NCI-H226 (cell line): ENCODE measurements at regions not wholly inside any gene's neighbourhood (a gene's known extent, or its start where the extent isn't known, plus 50 kb on each side); places are given as distances from the start of the nearest gene placed in this dataset.
A peak's percentile ranks its signal among the peaks of the same experiment; 100 is the strongest.

Experiments used
- DNase-seq: peaks from one replicate; pipeline ENCODE4 v3.0.0-alpha.2; 2015

DNA sequence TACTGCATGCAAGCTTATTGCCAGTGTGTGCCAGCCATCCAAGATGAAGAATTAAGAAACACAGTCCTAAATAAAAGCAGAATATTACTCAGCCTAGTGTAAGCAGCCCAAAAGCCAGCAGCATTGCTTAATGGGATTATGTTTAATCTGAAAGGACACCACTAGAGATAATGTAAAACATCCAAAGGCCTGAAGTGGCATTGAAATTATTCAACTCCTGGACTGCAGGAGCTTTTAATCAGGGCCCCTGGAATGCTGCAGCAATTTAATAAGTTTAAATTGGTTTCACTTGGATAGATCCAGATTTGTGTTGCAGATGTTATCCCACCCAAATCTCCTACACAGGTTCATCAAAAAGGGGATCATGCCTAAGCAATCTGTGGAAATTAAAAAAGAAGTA is 193.0 kb downstream of the C12orf50 start:
- DNase-seq = no peak

DNA sequence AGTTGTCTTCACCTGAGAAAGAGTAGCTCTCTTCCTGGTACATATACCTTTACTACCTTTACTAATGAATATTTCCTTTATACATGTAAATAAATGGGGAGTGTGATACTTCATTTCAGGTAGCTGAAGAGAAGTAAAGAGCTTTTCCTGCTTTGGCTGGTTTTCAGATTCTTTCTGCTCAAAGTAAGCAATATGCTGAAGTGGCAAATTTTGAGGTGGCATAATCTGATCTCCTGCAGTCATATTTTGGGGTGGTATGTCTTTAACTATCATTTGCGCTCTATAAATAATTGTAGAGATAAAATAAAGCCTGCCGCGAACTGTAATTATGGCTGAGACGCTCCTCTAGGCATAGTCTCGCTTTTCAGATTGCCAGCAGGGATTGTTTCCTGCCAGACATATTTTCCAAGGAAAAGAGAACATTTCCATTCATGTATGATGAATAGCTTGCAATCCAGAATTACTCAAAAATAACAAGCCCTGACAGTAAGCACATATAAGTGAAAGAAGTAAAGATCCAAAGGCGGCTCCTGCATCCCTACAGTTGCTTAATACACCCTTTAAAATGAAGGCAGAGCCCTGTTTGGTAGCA is 200.7 kb downstream of the C12orf50 start:
- no peak for DNase-seq

DNA sequence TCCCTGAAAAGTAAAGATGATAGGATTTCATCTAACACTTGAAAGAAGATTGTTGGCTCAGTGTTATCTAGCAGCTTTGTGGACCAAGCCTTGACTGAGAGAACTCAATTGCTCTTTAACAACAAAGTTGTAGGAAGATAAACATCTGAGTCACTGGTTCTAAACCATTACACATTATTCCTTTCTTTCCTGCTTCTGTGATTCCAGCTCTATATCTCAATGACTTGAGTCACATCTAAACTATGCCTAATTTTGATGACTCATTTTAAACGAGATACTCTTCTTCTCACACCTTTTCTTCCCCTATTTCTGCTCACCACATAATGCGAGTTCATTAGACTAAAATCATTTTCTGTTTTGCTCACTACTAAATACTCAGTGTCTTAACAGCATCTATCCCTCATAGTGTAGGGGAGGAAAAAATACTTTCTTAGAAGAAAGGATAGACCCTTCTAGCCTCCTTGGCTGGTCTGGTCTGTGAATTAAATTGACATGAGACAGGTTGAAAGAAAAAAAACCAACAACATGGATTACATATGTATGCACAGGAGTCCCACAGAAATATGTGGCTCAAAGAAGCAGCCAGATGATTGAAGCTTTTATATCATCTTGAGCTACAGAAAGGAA is 201.4 kb downstream of the C12orf50 start:
- DNase-seq = peak; percentile 93

DNA sequence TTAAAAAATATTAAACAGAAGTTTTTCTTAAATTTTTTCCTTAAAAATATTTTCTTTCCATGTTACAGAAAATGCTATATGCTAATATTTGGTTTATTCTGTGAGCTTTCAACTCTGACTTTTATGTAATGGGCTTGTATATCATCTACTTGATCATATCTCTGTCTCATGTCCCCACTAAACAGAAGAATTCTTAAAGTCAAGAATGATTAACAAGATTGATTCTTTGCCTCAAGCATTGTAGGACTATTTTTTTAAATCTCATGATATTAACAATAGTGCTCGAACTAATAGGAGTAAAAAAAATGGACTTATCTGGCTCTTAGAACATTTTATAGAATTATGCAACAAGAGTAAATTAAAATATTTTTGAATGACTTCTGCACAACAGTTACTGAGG is 206.3 kb downstream of the C12orf50 start:
- no peak for DNase-seq

DNA sequence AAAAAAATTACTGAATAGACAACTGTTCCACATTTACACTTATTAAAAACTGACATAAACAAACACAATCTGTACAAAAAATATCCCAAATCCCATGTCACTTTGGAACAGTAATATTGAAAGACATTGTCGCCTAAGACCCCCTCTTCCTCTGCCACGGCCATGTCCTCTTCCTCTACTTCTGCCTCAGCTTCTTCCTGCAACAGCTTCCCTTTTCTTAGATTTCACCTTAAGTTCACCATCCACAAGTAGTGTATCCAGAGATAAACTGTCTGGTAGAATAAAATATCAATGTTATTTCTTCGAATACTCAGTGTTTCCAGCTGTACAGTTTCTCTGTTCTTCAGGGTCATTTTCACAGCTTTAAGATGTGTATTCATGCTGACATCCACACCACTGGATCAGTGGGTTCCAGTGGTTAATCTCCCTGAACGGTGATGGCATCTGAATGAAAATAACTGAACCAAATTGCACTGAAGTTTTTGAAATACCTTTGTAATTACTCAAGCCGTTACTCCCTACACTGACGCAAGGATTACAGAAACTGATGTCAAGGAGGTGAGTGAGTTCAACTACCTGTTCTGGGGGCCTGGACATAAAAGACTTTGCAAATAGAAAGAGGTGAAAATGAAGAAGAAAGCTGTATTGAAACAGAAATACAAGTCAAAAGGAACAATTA is 208.5 kb downstream of the C12orf50 start:
- peak; percentile 95 for DNase-seq

DNA sequence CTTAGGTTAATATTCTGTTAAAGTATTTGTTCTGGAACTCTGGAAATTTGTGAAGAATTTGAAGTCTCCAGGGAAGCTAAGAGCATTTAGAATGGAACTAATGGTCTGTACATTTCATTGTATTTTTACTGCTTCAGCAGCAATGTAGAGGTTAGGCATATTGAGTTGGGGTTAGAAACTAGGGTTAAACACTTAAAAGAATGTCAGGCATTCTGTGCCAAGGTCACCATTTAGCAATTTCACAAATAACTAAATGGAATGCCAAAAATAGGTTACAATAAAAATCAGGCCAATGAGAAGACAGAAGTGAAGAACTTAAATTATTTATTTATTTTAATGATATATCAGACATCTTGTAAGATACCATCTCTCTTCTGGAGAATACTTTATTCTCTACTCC is 210.8 kb downstream of the C12orf50 start:
- DNase-seq = no peak

DNA sequence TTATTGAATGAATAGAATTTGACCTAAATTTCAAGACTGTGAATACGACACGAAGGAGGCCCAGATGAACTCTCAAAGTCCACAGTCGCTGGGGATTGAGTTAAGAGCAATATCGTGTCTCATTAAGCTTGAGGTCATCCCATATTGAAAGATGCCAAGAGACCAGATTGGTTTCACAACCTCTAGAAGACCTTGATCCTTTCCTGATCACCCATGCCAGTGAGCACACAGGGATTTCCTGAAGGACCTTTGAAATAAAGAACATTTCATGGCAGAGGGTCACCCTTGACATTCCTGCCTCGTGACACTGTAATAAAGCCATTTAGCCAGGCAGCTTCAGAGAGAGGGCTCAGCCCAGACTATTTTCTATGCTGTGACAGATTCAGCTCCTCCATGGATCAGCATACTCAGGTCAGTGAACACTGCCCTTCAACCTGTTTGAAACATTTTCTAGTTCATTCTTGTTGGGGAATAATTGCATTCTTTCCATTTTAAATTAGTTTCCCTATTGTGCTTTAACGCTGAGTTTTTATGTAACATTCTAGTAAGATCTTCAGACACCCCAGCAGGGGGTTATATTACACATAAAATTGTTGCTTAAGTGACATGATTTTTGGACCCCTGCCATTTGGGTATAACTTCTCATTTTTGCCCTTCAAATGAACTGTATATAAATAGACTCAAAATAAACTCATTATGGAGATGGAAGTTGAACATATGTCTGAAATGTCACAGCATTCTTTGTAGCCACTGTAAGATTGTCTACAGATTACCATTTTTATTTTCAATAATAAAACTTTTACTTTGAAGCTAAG is 213.2 kb downstream of the C12orf50 start:
- no peak for DNase-seq

DNA sequence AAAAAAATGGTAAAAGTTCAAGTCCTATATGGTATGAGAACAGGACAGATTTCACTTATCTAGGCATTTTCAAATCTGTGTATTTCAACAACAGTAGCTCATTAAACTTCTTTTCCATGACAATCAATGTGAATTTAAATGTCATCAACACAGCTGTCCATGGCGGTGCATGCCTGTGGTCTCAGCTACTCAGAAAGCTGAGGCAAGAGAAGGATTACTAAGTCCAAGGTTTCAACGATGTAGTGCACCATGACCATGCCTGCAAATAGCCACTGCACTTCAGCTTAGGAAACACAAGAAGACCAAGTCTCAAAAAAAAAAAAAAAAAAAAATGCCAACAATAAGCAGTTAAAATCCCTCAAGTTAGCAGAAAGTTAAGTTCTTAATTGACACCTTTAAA is 214.6 kb downstream of the C12orf50 start:
- DNase-seq = peak; percentile 34

DNA sequence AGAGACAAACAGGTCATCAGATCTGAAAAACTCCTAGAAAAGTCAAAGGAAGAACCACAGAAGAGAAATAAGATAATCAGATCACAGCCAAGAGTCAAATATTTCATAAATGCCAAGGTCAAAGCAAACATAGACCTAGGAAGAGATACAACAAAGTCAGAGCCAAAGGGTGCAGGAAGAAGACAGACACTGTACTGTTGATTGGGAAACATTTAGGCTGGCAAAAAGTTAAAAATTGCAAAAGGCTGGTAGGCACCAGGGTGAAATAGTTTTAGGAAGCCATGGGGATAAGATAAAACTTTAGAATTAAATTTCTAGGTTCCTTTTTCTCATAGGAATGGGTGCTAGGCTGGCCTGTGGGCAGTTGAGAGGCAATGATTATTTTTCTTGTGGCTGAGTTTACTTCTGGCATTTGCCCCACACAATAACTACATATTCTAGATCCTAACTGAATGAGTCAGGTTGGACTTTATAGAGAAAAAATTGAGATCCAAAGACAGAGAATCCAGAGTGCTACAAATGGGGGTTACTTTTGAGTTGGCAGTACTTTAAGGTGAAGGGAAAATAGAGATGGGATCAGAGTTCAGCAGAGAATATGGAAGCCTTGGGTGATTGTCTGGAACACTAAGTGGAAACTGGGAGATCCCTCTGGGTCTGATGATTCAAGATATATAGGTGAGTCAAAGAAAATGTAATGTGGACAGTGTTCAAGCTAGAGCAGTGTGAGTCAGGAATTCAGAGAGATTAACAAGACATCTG is 215.5 kb downstream of the C12orf50 start:
- peak; percentile 90 for DNase-seq

DNA sequence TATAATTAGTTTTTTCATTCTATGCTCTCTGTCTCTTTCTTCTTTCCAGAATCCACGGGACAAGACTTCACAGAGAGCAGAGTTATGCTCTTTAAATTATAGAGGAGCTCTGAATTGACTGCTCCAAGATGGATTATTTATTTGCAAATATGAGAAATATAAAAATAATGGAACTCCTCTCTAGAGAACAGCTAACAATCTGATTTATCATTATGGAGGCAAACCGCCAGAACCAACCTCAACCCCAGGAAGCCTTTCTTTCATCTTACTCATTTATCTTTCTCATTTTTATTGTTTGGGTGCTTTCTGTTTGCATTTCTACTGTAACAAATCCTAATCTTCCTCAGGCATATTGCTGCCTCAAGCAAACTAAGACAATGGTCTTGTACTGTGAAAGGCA is 216.5 kb downstream of the C12orf50 start:
- DNase-seq = peak; percentile 57

DNA sequence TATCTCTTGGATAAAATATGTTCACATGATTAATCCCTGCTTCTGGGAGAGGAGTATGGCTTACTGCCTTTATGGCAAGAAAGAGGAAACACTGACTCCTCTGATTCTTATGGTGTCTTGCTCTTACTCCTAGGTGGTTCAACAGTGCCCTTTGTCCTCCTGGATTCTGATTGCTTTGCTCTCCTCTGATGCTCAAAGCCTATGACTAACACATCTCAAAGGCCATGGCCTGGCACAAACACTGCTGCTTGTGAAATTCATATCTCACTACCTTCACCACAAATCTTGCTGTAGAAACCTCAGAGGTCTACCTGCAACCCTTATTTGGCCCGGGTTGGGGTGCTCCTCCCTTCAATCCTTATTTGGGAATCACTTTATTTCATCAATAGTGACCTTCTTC is 217.2 kb downstream of the C12orf50 start:
- DNase-seq = peak; percentile 92

DNA sequence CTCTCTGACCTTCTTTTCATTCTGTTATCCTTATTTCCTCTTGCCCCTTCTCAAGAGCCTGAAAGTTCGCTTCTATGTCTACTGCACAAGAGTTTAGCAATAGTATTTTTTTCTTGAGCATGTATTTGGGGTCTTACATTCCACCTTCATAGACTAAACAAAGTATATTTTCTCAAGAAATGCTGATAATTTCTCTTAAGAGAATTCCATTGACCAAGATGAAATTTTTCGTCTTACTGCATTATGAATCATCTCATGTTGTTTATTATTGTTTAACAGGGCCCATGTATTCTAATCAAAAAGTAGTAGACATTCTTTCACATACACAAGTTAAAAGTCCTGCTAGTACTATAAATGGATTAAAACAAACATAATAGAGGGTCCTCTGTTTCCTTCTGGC is 219.3 kb downstream of the C12orf50 start:
- no peak for DNase-seq

DNA sequence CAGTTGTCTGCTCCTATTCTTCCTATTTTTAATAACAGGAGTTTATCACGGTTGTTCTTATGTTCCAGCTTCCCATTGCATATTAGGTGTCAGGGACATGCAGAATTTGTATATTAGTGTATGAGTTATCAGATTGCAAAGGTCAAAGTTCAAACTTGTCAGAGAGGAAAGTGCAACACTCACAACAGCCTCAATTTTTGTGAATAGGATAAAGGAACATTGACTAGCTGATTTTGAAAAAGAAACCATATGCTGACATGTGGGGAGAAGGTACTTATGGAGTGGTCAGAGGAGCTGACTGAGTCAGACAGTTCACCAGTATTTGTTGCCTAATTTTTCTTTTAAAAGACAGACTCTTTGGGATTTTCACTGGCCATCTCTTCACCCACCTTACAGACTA is 222.1 kb downstream of the C12orf50 start:
- no peak for DNase-seq

DNA sequence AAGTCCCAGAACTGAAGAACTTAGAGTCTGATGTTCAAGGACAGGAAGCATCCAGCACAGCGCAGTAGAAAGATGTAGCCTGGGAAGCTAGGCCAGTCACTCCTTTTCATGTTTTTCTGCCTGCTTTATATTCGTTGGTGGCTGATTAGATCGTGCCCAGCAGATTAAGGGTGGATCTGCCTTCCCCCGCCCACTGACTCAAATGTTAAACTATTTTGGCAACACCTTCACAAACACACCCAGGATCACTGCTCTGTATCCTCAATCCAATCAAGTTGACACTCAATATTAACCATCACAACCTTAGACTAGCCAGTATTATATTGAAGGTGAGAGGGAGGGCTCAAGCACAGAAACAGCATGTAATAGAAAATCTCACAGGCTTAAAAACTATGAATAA is 222.9 kb downstream of the C12orf50 start:
- no peak for DNase-seq

DNA sequence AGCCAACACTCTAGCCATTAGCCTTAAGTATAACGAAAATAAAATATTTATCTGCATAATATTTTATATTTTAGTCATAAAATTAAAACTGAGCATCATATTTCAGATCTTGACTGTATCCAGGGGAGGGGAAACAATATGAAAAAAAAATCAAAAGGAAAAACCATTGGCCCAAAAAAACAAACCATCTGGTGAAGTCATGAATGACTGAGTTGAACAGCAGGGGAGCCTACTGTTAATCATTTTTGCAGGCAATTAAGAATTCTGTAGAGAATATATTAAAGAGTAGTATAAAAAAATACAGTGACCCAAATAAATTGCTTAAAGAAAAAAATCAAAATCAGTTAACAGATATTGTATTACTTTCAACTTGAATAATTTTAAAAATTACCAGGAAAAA is 224.8 kb downstream of the C12orf50 start:
- no peak for DNase-seq

DNA sequence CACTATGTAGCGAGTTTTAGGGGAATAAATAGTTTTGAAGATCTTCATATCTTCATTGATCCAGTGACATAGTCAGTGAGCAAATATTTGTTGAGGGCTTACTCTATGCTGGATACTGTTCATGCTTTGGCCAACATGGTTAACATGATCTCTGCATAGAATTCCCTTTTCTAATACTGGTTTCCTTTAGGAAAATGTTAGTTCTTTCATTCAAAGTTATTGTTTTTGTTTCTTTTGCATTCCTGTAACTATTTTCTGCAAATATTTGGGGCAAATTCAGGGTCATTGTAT is 226.5 kb downstream of the C12orf50 start:
- no peak for DNase-seq

DNA sequence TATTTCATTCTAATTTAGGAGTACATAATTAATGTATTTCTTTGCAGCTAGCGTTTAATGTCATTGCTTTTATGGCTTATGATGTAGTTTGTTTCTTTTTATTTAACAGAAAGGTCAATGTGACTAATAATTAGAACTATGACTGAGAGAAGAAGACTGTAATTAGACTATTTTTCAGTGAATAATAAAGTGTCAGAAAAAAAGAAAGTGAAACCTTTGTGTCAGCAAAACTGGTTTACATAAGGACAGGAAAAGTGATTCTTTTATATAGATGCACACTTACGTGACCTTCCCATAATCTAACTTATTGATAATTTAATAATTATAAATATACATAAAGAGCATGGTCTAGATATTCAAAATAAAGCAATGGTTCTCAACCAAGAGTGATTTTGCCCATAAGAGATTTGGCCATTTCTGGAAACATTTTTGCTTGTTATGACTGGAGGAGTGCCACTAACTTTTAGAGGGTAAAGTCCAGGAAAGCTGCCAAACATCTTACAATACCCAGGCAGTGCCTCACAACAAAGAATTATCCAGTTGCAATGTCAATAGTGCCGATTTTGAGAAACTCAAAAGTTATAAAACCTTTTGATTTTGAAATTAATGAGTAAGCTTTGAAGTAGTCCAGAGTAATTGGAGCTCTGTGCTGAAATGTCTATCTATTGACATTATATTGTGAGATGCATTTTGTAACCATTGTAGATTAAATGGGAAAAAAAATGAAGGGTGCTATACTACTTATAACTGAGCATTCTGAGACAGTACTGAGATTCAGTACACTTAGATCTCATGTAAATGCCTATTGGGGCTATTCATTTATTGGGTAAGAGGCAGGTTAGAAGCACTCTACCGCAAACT is 227.1 kb downstream of the C12orf50 start:
- no peak for DNase-seq

DNA sequence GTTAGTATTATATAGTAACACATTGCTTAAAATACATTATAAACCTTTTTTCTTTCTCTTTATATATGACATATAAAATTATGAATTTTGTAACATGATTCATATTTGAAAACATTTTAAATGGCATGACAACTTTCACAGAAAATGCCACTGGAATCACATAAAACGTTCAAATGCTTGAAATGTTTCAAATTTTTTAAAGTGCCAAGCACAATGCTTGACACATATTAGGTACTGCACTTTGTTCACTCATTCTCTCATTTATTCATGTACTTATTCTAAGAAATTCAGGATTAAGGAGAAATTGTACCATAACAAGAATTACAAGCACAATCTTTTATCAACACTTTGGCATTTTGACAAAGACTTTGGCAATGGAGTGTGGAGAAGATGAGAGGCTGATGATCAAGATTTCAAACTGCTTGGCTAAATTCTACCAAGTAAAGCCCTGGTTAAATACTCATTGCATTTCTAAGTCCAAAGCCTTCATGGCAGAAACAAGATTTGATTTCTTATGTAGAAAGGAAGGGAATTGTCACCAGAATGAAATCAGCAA is 232.2 kb downstream of the C12orf50 start:
- DNase-seq = peak; percentile 32

DNA sequence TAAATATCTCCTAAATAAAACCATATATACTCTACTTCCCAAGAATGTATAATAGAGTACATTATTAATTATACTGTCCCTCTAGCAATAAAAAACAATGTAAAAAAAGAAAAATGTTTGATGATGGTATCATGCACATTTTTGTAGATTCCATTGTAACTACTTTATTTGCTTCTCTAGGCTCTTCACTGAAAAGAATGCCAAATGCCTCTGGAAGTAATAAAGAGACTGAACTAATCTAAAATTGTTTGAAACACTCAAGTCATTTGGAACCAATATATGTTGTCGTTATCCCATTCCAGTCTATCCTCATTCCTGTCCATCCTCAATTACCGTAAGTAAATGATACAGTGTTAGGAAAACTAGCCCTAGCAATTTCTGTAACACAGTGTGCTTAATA is 233.6 kb downstream of the C12orf50 start:
- DNase-seq = no peak

DNA sequence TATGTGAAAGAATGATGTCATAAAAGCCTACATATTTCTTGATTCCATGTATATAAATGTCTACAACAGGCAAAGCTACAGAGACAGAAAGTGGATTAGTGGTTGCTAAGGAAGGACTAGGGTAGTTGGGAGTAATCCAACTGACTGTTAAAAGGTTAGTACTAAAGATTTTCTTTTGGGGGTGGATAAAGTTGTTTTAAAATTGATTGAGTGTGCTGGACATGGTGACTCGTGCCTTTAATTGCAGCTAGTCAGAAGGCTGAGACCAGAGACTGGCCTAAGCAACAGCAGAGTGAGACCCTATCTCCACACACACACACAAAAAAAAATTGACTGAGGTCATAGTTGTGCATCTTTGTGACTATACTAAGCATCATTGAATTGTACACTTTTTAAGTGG is 234.3 kb downstream of the C12orf50 start:
- DNase-seq = no peak

DNA sequence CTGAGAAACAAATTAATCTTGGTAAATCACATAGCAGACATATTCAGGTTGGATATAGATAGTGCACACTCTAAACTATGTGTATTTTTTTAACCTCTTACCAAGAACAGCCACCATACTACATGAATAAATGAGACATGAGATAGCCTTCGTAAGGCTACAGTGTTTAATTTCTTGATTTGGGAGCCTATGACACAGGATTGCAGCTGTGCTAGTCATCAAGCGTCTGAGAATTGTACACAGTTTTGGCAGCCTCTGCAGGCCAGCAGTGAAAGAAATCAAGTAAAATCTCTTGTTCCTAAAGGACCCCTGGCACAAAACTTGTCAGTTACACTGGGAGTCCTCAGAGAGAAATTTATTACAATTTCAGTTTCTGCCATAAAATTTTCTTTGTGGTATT is 236.1 kb downstream of the C12orf50 start:
- DNase-seq = no peak

DNA sequence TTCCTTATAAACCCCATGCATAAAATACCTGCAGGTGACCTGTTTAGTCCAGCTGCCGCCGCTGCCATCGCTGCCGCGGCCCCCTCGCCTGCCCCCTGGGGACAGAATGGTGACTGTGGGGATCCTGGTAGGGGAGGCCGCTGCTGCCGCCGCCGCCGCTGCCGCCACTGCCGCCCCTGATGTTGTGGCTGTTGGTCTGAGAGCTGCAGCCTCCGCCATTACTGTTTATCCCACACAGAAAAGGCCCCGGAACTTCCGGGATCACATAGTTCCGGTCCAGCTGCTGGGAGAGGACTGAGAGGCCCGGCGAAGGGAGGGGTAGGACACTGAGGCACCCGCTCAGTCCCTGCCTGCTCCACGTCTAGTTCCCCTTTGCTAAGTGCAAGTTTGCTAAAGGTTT is 244.9 kb downstream of the C12orf50 start:
- DNase-seq = no peak
